Stimulated activated CD4-positive, alpha-beta T cell treated with anti-CD3 and anti-CD28 coated beads, Interleukin-2, amount 100 ng/mL, for 4 hours (primary cell): ENCODE measurements at regions not wholly inside any gene's neighbourhood (a gene's known extent, or its start where the extent isn't known, plus 50 kb on each side); places are given as distances from the start of the nearest gene placed in this dataset.

Source experiments
- DNase-seq: peaks from one replicate; pipeline ENCODE4 v3.0.0-alpha.2; 2020; ENCODE audit warnings: low read depth

DNA sequence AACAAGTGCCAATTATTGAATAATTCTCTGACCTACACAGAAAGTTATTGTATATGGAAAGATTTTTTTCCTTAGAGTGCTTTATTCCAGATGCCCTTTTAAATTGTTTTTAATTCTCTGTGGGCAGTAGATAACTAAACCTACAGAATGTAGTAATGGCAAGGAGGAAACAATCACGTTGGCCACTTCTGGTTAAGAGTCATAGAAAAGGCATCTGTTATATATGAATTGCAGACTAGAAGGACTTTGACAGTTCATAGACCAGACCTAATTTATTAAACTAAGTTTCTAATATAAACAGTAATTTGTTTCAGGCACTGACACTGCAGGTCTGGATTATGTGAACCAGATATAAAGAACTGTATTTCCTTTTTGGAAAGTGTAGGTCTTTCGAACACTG, 607.5 kb downstream of the PLCL1 start:
- no peak for DNase-seq

DNA sequence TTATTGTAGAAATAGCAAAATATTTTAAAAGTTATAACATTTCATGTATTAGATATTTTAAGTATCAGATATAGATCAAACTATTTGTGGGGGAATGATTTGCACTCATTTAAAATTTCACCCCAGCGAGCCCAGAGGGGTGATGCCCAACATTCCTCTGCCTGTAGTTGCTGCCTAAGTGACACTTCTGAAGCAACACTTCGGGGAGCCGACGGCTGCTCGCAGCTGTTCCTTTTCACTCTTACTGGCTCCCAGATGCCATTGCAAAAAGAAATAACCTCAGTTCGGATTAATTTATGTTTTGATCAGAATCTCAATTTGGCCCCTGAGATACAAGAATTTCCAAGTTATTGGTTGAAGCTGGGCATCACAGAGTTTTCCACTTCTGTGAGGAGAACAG, 603.8 kb downstream of the PLCL1 start:
- DNase-seq = no peak

DNA sequence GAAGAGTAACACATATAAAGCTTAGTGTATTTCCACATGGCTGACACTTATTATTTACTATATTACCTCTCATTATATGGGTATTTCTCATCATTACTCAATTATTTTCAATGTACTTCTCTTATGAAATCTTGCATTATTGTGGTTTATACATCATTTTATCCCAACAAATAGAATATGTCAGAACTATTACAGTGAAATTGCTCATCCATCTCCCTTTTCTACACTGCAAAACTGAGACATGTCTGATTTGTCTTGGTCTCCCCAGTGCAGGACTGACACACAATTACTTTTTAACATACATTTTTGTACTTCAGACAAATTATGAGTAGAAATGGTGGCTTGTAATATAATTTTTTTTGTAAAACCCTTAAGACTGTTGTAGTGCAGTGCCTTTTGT, 600.9 kb downstream of the PLCL1 start:
- DNase-seq = no peak

DNA sequence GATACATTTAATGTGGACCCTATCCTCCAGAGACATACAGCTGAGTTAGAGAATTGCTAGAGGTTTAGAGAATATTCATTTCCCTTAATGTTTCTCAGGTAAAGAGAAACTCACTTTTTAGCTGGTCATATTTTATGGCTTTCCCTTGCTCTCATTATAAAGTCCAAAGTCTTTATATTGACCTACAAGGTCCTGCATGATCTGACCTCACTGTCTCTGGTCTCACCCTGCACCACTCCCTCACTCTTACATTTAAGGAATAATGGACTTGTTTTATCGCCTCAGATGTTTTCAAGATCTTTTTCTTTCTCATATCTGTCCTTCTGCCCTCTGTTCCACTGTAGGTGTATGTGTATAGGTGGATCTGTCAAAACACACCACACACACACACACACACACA, 597.3 kb downstream of the PLCL1 start:
- DNase-seq = no peak

DNA sequence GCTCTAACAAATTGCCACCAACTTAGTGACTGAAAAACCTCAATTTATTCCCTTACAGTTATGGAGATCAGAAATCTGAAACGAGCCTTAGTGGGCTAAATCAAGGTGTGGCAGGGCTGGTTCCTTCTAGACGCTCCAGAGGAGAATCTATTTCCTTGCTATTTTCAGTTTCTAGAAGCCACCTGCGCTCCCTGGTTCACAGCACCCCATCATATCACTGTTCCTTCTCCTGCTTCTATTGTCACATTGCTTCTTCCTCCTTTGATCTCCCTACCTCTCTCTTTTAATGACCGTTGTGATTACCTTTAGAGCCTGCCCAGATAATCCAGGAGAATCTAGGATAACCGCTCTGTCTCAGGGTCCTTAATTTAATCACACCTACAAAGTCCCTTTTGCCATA, 596.6 kb downstream of the PLCL1 start:
- DNase-seq = no peak

DNA sequence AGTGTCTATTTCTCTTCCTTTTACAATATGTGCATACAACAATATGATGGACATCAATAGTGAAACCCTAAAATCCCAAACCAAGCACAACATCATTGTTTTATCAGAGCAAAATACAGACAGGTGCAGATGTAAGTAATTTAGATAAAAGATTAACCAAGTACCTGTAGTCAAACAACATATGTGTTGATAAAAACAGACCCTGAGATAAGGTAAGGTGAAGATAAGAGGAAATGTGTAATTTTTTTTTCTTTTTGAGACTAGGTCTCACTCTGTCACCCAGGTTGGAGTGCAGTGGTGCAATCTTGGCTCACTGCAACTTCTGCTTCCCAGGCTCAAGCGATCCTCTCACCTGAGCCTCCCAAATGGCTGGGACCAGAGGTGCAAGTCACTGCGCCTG, 589.8 kb downstream of the PLCL1 start:
- no peak for DNase-seq

DNA sequence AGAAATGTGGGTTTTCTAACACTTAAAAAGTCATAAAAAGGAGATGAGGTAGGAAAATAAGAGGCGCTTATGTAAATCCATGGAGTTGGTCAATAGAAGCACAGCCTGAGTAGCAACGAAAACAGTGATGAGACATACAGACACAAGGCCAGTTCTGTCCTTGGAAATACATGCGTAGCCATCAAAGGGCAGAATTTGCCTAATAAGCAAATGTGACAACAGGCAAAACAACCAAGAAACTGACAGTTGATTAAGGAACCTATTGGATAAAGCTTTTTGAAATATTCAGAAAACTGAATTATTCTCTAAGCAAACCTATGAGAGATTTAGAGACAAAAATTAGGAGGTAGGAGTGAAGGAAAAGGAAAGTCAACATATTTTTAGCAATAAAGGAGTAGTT, 586.3 kb downstream of the PLCL1 start:
- DNase-seq = no peak

DNA sequence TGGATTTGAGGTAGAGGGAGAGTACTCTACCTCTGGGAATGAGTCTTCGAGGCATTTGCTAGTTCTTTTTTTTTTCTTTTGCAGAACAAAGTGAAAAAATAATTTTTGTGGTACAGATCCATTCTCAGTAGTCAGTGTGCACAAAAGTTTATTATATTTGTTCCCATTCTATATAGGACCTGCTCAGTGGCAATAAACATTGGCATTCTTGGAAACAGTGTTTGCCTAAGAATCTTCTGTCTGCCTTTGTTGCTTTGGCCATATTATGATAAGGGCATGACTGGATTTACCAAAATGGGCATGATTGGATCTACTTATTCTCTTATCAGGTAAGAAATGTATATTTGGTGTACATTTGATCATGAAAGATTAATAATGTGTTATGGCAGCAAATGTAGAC, 583.3 kb downstream of the PLCL1 start:
- no peak for DNase-seq

DNA sequence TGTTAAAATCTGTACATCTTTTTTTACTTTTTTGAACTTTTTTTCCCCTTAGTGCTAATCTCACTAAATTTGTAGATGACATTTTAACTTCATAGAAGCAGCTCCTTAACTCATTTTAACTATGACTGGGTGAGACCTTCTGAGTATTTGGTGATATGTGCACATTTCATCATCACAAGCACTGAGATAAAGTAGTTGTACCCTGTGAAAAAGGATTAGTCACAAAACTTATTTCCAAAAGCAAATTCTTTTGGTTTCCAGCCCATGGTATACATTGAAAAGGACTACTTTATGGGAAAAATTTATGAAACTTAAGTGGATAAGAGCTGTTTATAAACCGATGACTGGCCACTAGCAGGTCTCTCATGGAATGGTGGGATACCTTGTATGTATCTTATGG, 581.5 kb downstream of the PLCL1 start:
- DNase-seq = no peak

DNA sequence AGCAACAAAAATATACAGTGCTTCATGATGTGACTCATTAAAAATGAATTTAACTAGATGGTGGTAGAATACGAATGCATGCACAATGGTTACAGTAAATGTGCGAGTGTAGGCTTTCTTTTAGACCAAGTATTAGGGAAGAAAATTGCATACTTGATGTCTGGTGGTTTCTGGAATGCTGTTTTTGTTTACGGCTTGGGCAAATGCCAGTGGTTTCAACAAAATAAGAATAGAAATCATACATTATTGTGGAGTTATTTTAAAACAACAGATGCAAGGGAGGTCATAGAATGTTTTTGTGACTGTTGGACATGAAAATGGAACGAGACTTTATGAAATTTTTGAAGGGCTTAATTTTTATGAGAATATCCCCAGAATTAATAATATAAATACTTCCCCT, 580.9 kb downstream of the PLCL1 start:
- DNase-seq = no peak

DNA sequence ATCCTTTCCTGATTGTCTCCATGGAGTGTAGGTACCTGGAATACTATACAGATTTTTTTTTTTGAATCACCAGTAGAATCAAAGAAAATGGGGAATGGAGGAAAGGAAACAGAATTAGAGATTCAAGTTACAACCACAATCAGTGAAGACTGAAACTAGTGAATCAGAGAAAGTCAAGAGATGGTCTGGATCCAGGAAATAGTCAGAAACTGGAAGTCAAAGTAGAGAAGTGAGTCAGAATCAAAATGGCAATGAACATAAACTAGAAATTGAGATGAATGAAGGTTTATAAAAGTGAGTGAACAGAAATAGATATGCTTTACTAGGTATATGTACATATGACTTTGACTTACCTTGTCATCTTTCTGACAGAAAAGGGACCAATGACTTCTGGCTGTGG, 579.0 kb downstream of the PLCL1 start:
- DNase-seq = no peak

DNA sequence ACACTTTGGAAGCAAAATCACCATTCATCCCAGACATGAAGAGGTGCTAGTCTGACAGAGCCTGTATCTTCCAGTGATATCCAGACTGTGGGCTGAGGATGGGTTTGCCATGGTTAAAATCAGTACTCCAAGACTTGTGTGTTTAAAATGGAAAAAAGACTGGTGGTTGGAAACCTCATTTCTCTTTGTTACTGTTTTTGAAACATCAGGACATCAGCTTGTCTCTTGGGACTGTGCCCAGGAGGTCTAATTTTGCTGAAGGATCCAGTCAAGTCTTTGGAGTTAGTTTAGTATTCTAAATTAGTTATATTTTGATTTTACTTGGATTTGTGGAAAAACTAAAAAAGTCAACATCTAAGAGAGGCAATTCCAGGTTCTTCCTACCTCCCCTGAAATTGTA, 578.4 kb downstream of the PLCL1 start:
- no peak for DNase-seq

DNA sequence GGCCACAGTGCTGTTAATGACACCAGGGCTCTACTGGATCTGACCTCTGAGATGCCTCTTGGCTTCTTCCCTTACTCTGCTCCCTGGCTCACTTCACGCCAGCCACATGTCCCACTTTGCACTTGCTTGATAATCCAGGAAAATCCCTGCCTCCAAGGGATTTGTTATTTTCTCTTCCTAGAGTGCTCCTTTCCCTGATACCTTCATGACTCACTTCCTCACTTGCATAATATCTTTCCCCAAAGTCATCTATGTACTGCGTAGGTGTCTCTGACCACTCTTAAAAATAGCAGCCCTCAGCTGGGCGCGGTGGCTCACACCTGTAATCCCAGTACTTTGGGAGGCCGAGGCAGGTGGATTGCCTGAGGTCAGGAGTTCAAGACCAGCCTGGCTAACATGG, 572.3 kb downstream of the PLCL1 start:
- DNase-seq = no peak

DNA sequence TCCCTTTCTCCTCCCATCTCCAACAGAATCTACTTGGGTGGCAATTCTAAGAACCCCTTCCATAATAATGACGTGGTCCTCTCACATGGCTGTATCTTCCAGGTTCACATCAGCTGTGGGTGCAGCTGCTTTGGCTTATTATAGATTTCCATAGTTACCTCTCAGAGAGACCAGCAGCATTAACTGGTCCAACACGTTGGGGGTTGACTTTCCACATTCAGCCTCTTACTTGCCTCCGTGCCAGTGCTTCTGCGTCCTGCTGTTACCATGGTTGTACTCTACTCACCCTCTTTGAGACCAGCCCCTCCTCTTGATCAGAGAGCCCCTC, 570.7 kb downstream of the PLCL1 start:
- no peak for DNase-seq

DNA sequence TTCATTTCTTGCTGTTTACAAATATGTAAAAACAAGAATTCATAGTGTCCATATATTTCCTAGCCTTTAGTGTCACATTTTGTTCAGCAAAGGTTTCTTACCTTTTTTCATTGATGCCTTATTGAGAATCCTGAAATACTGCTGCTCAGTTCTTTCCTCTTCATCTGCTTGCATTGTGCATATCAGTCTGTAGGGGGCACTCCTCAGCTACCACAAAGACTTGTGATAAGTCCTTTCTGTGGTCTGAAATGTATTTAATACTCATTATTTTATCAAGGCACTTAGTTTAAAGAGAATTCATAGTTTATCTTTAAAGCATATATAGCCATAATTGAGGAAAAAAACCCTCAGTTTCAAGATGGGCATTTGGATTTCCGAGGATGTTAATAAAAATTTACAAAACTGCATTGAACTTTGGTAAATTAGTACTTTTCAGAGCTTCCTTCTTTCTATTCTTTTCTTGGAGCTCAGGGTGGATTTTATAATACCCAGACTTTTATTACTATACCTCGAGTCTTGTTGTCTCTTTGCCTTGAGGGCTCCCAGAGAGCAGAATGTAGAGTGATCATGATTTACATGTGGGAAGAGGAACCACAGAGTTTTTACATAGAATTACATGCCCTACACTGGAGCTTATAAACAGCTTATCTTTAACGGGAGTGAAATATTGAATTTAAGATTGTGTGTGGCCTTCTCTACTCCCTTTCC, 570.1 kb downstream of the PLCL1 start:
- DNase-seq = no peak

DNA sequence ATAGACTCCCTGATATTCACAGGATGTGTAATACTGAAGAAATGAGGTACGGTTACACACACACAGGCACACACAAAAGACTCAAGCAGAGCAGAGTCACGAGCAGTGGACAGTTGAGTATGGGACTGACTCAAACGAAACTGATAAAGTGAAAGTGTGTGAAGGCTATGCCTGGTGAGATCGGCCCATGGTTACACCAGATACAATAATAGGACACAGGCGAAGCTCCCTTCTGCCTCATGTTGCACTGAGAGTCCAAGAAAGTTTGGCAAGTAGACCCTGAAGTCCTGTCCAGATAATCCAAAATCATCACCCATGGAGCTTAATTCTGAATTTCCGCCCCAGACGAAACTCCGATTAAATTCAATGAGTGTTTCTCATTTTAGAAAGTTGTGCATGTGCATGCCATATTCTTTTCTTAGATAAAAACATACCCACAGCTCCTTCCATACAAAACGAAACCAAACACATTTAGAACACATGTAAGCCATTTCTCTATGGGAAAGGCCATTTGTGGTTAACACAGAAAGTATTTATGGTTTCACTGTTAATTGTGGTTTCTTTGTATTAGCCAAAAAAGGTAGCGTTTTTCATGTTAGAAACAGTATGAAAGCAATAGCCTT, 567.6 kb downstream of the PLCL1 start:
- DNase-seq = no peak

DNA sequence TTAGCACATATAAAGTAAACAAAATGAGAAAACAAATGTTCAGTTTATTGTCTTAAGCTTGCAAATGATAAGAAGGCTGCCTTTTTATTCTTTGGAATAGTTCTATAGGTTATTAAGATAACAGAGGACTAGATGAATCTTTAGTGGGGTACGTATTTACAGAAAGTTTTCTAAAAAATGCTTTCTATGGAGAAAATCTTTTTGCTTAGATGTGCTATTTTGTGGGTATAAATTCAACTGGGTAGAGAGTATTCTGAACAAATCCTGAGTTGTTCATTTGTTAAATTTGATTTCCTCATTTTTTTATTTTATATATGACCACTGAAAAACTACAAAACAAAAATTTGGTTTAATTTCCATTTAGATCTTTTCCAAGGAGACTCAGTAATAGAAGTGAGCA, 566.9 kb downstream of the PLCL1 start:
- DNase-seq = no peak

DNA sequence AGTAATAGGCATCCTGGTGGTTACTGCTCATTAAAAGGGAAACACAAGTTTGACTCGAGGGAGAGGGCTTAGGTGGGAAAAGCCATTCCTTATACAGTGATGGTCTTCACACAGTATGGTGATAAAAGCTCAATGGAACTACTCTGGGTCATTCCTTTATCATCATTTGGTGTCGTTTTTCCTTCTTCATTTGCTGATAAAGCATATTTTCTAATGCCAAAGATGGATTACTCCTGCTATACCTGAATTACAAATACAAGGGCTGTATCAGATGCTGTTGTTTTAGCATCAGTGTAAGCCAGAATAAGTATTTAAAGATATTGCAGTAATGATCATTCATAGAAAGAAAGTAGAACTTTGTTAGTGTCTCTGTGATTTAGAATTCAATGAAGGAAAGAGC, 563.7 kb downstream of the PLCL1 start:
- no peak for DNase-seq

DNA sequence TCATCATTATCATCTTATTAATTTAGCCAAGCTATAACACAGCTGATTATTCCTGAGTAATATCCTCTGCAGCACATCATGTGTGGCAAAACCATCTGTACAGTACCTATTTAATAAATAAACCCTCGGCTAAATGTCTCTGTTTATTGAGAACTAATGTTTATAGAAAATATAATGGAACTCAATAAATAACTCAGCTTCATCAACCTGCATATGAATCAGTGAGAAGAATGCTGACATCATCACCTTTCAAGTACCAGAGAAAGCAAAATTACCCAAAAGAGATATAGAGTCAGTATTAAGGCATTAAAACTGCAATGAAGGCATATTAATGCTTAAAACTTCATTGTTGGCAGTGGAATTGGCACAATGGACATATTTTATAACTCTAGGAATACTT, 558.3 kb downstream of the PLCL1 start:
- DNase-seq = no peak

DNA sequence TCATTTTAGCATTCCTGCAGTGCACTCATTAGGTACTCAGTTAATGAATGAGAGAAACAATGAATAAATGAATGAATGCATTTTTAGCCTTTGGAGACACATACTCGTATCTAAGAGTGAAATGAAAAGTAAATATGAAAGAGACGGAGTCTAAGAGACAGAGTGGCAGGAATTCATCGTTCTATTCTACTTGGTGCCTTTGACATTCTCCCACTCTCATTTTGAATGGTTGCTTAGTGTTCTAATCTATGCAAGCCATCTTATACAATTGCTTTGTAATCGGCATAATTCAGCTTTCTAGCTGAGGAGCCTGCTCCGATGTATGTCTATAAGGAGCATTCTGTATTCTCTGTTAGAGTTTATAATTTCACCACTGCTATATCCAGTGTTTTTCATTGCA, 554.9 kb downstream of the PLCL1 start:
- DNase-seq = no peak

DNA sequence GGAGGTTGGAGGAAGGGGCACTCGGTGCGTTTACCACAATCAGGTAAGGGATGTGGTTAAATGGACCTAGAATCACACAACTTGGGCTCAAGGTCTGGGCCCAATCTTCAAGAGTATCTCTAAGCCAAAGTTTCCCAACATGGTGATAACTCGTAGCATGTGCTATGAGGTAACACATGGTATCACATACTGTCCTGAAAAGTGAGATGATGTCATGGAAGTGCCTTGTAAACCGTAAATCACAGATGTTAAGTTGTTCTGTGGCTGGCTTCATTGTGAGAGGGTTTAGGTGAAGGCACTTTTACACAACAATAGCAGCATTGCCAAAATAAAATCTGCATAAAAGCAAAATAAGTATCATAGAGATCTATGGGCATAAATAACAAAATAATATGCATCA, 551.8 kb downstream of the PLCL1 start:
- DNase-seq = no peak

DNA sequence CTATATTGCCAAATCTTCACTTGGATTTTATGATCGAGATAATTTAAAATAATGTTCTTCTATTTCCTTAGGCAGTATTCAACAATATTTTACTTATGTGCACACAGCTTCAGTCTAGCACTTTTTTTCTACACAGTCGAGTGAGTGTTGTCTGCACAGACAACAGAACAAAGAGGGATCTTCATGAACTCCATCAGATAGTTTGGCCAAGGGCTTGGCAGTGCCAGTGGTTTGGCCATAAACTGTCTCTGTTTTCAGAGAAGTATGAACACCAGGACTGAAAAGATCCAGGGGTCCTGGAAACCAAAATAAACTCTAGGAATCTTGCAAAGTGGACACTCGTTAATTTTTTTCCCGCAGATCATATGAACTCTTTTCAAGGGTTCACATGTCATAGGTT, 547.3 kb downstream of the PLCL1 start:
- no peak for DNase-seq

DNA sequence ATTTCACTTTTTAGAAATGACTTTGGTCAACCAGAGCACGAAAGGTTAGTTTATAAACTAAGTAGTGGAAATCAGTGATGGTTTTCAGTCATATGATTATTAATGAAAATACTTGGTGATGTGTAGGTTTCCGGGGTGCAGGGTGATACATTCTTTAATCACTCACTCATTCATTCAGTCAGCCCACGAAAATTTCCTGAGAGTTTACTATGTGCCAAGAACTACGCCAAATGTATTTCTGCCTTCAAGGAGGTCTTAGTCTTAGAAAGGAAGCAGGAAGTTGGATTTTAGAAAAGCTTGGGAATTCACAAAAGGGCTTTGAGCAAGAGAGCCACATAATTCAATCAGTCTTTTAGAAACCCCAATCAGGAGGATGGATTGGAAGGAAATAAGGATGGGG, 543.6 kb downstream of the PLCL1 start:
- DNase-seq = no peak

DNA sequence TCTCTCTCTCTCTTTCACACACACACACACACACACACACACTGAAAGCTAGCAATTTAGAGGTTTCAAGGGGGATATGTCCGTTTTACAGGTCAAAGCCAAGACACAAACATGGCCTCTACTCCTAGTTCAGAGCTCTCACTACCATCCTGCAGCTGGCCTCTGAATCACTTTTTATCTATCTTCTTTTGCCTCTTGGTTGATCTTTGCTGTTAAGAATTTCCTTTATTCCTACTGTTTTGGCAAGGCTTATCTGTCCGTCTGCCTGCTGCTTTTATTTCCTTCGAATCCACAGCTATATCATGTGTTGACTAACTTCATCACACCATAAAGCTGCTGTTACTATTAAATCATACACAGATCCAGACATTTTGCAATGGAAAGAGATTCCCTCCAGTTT, 543.0 kb downstream of the PLCL1 start:
- no peak for DNase-seq

DNA sequence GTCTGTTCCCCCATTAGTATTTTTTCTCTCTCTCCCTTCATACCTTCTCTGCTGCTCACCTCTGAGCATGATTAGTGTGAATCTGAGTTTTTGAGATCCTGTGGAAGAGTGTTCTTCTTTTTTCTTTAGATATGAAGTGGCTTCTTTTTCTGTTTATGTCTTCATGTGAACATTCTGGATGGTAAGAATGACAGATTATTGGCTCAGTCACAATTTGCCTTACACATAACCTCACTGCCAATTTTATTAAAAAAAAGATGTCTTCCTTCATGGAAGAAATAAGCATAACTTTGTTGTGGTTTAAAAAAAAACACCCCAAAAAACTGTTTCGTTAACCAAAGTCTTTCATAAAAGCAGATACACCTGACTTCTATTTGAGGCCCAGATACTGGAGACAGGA, 539.1 kb downstream of the PLCL1 start:
- DNase-seq = no peak
